ENCODE measurements at regions not wholly inside any gene's neighbourhood (a gene's known extent, or its start where the extent isn't known, plus 50 kb on each side); places are given as distances from the start of the nearest gene placed in this dataset.

- no peak for DNase-seq (ENCODE audit: low read depth in 1 of 2, low spot score in 1 of 2)
- Histone ChIP-seq H3K36me3 (no peaks in the 10 kb centered on the region), H3K27ac (no peak overlapping the region), H3K9me3 (ENCODE audit: low read depth) (no peaks in the 10 kb centered on the region), H3K27me3 (no peaks in the 10 kb centered on the region), H3K4me3 (no peak overlapping the region), H3K4me1 (ENCODE audit: low read depth) (no peaks in the 10 kb centered on the region)
- no peak for TF ChIP-seq CTCF (IDR thresholded peaks at IDR 0.05; ENCODE audit: low read depth, low read length)
Observed at GRCh38 chr1:38340409-38340808, 293.8 kb upstream of the POU3F1 start.

- no peak overlapping the region for H3K27ac ChIP-seq
- no peaks in the 10 kb centered on the region for H3K4me1 ChIP-seq (ENCODE audit: low read depth)
- TF ChIP-seq CTCF (IDR thresholded peaks at IDR 0.05; ENCODE audit: low read depth, low read length): no peak
- H3K4me3 ChIP-seq: no peak overlapping the region
- H3K9me3 ChIP-seq (ENCODE audit: low read depth): no peaks in the 10 kb centered on the region
- DNase-seq (ENCODE audit: low read depth in 1 of 2, low spot score in 1 of 2): no peak
- H3K36me3 ChIP-seq: no peaks in the 10 kb centered on the region
- no peaks in the 10 kb centered on the region for H3K27me3 ChIP-seq
Observed at GRCh38 chr1:38337711-38338110, 291.1 kb upstream of the POU3F1 start.

- no peak for TF ChIP-seq CTCF (IDR thresholded peaks at IDR 0.05; ENCODE audit: low read depth, low read length)
- Histone ChIP-seq H3K27ac (no peak overlapping the region), H3K36me3 (no peaks in the 10 kb centered on the region), H3K27me3 (no peaks in the 10 kb centered on the region), H3K9me3 (ENCODE audit: low read depth) (no peaks in the 10 kb centered on the region), H3K4me3 (no peak overlapping the region), H3K4me1 (ENCODE audit: low read depth) (no peaks in the 10 kb centered on the region)
- no peak for DNase-seq (ENCODE audit: low read depth in 1 of 2, low spot score in 1 of 2)
Observed at GRCh38 chr1:38336961-38337360, 290.4 kb upstream of the POU3F1 start.

- no peak overlapping the region for H3K27ac ChIP-seq
- no peak overlapping the region for H3K4me3 ChIP-seq
- no peaks in the 10 kb centered on the region for H3K27me3 ChIP-seq
- H3K9me3 ChIP-seq (ENCODE audit: low read depth): no peaks in the 10 kb centered on the region
- TF ChIP-seq CTCF (IDR thresholded peaks at IDR 0.05; ENCODE audit: low read depth, low read length): no peak
- H3K4me1 ChIP-seq (ENCODE audit: low read depth): no peaks in the 10 kb centered on the region
- DNase-seq (ENCODE audit: low read depth in 1 of 2, low spot score in 1 of 2): no peak
- H3K36me3 ChIP-seq: no peaks in the 10 kb centered on the region
Observed at GRCh38 chr1:38336301-38336923, 289.8 kb upstream of the POU3F1 start.

- no peaks in the 10 kb centered on the region for H3K27me3 ChIP-seq
- H3K4me3 ChIP-seq: no peak overlapping the region
- no peak for TF ChIP-seq CTCF (IDR thresholded peaks at IDR 0.05; ENCODE audit: low read depth, low read length)
- no peaks in the 10 kb centered on the region for H3K4me1 ChIP-seq (ENCODE audit: low read depth)
- no peak for DNase-seq (ENCODE audit: low read depth in 1 of 2, low spot score in 1 of 2)
- H3K27ac ChIP-seq: no peak overlapping the region
- no peaks in the 10 kb centered on the region for H3K9me3 ChIP-seq (ENCODE audit: low read depth)
- no peaks in the 10 kb centered on the region for H3K36me3 ChIP-seq
Observed at GRCh38 chr1:38334930-38335592, 288.5 kb upstream of the POU3F1 start.

Data from cardiac muscle cell (in vitro differentiated cells and primary cell).